HCT116 (cell line): ENCODE measurements at regions not wholly inside any gene's neighbourhood (a gene's known extent, or its start where the extent isn't known, plus 50 kb on each side); places are given as distances from the start of the nearest gene placed in this dataset.

Experiments
- ATAC-seq: fragments of 200-7000 bp; cut with Tn5 transposase; 2 replicates; pipeline ENCODE4 v1.9.1; 2020; ENCODE audit warnings: mild to moderate bottlenecking, moderate library complexity
- BruUV-seq: library from RNA; stranded (reverse); fragments of 400-500 nt; replicated peaks from 2 replicates; lab custom pipeline; 2021; lab: Mats Ljungman, UMichigan
- CTCF ChIA-PET: fragments of 300-600 bp; sonication (Branson Sonifier 250); formaldehyde crosslinking; loops from one replicate; lab custom pipeline; 2021; ENCODE audit warnings: antibody characterized with exemption; lab: Charles Lee
- POLR2A ChIA-PET: fragments of 300-600, 350-600 bp; sonication (Branson Sonifier 250); formaldehyde crosslinking; loops from one replicate; lab custom pipeline; 2021; ENCODE audit warnings: antibody characterized with exemption; lab: Charles Lee
- RAD21 ChIA-PET, 2 experiments: fragments of 300-600 bp; sonication (Branson Sonifier 250); formaldehyde crosslinking; loops; one replicate each; lab custom pipeline; 2023; ENCODE audit warnings: low total read pairs in 2 of 2; ENCODE audit not compliant: uncharacterized antibody in 2 of 2, unreplicated experiment in 2 of 2, low non-redundant PET in 1 of 2; lab: Charles Lee
- DNase-seq: peaks from one replicate; pipeline ENCODE4 v3.0.0-alpha.2; 2010; ENCODE audit warnings: low read depth, low spot score
- H2AFZ ChIP-seq: fragments of 200-600 bp; shearing (Covaris generic), sonication (generic); 2 replicates; pipeline ENCODE4 v1.6.1; 2017; ENCODE audit warnings: low read depth, mixed run types, mixed read lengths, antibody characterized with exemption, low read length; ENCODE audit not compliant: poor library complexity, severe bottlenecking
- H3K27ac ChIP-seq: 2 replicates; pipeline ENCODE4 v1.5.1; 2012; ENCODE audit warnings: low read depth, low read length
- H3K27me3 ChIP-seq: fragments of 200-600 bp; sonication (generic); 2 replicates; pipeline ENCODE4 v1.6.1; 2016; ENCODE audit warnings: mixed run types, low read length, mixed read lengths; ENCODE audit not compliant: insufficient read depth
- H3K36me3 ChIP-seq, 2 experiments: fragments of 200-500 bp in 1 of 2; fragments of 200-600 bp in 1 of 2; sonication (Bioruptor generic) in 1 of 2; sonication (generic) in 1 of 2; 2 replicates each; pipeline versions ENCODE4 v1.5.1 to v1.6.1; 2014 to 2016; ENCODE audit warnings: low read length in 2 of 2, inconsistent platforms in 1 of 2, mixed read lengths in 1 of 2, mixed run types in 1 of 2; ENCODE audit not compliant: insufficient read depth in 2 of 2, control insufficient read depth in 1 of 2
- H3K4me1 ChIP-seq, 2 experiments: fragments of 200-600 bp in 1 of 2; sonication (generic) in 1 of 2; 2 replicates each; pipeline versions ENCODE4 v1.5.1 to v1.6.1; 2012 to 2017; ENCODE audit warnings: low read length in 2 of 2, inconsistent platforms in 1 of 2, mild to moderate bottlenecking in 1 of 2, mixed read lengths in 1 of 2, mixed run types in 1 of 2, moderate library complexity in 1 of 2; ENCODE audit not compliant: insufficient read depth in 2 of 2, control insufficient read depth in 1 of 2
- H3K4me2 ChIP-seq: fragments of 200-600 bp; sonication (generic); 2 replicates; pipeline ENCODE4 v1.6.1; 2017; ENCODE audit warnings: mixed run types, low read length, mixed read lengths
- H3K4me3 ChIP-seq, 2 experiments: fragments of 200-600 bp in 1 of 2; sonication (generic) in 1 of 2; replicated peaks in 1 of 2; 2 replicates each; pipeline ENCODE4 v1.5.1; 2011 to 2016; ENCODE audit warnings: low read length in 2 of 2, control low read depth in 1 of 2, low read depth in 1 of 2, mild to moderate bottlenecking in 1 of 2, mixed read lengths in 1 of 2, mixed run types in 1 of 2
- H3K79me2 ChIP-seq: fragments of 200-600 bp; sonication (generic); 2 replicates; pipeline ENCODE4 v1.6.1; 2017; ENCODE audit warnings: mild to moderate bottlenecking, mixed run types, low read length, moderate library complexity, mixed read lengths; ENCODE audit not compliant: insufficient read depth
- H3K9ac ChIP-seq: fragments of 200-600 bp; sonication (generic); 2 replicates; pipeline ENCODE4 v1.6.1; 2016; ENCODE audit warnings: low read length, mixed read lengths
- H3K9me2 ChIP-seq: fragments of 200-600 bp; sonication (generic), shearing (Covaris generic); 2 replicates; pipeline ENCODE4 v1.6.1; 2017; ENCODE audit warnings: mixed run types, mild to moderate bottlenecking, moderate library complexity; ENCODE audit not compliant: insufficient read depth
- H3K9me3 ChIP-seq, 2 experiments: fragments of 200-500 bp in 1 of 2; fragments of 200-600 bp in 1 of 2; sonication (Bioruptor generic) in 1 of 2; sonication (generic) in 1 of 2; 2 replicates each; pipeline ENCODE4 v1.6.1; 2014 to 2017; ENCODE audit warnings: low read length in 2 of 2, mixed read lengths in 2 of 2, inconsistent platforms in 1 of 2, low read depth in 1 of 2, mild to moderate bottlenecking in 1 of 2, mixed run types in 1 of 2, moderate library complexity in 1 of 2; ENCODE audit not compliant: control insufficient read depth in 1 of 2, insufficient read depth in 1 of 2
- H4K20me1 ChIP-seq: fragments of 200-600 bp; sonication (generic), shearing (Covaris generic); 2 replicates; pipeline ENCODE4 v1.6.1; 2017; ENCODE audit warnings: mixed run types, mild to moderate bottlenecking, moderate library complexity; ENCODE audit not compliant: insufficient read depth
- ATF3 ChIP-seq: IDR thresholded peaks from 2 replicates; pipeline ENCODE4 v1.6.1; 2012
- CBX3 ChIP-seq: IDR thresholded peaks from 2 replicates; pipeline ENCODE4 v1.6.1; 2012; ENCODE audit warnings: low read depth
- ELF1 ChIP-seq: IDR thresholded peaks from 2 replicates; pipeline ENCODE4 v1.6.1; 2012; ENCODE audit warnings: low read depth, borderline replicate concordance
- EZH2 ChIP-seq: fragments of 200-600 bp; sonication (generic); IDR thresholded peaks from 2 replicates; pipeline ENCODE4 v1.6.1; 2017; ENCODE audit warnings: antibody characterized with exemption, mixed run types
- FOSL1 ChIP-seq: IDR thresholded peaks from 2 replicates; pipeline ENCODE4 v1.6.1; 2012; ENCODE audit warnings: low read depth
- JUND ChIP-seq: IDR thresholded peaks from 2 replicates; pipeline ENCODE4 v1.6.1; 2012
- MAX ChIP-seq: IDR thresholded peaks from 2 replicates; pipeline ENCODE4 v1.6.1; 2012
- POLR2A ChIP-seq: IDR thresholded peaks from 2 replicates; pipeline ENCODE4 v1.7.0; 2011; ENCODE audit warnings: borderline replicate concordance; ENCODE audit not compliant: insufficient read depth, insufficient read length; ENCODE audit errors: extremely low read depth
- POLR2AphosphoS5 ChIP-seq: IDR thresholded peaks from 2 replicates; pipeline ENCODE4 v1.6.1; 2011; ENCODE audit warnings: mild to moderate bottlenecking, low read depth, low read length, moderate library complexity
- SIN3A ChIP-seq: IDR thresholded peaks from 2 replicates; pipeline ENCODE4 v1.6.1; 2012; ENCODE audit warnings: low read depth
- SP1 ChIP-seq: IDR thresholded peaks from 2 replicates; pipeline ENCODE4 v1.6.1; 2012; ENCODE audit warnings: low read depth
- SRF ChIP-seq: IDR thresholded peaks from 2 replicates; pipeline ENCODE4 v1.6.1; 2012; ENCODE audit warnings: low read depth
- TCF7L2 ChIP-seq: IDR thresholded peaks from 2 replicates; pipeline ENCODE4 v1.7.0; 2011; ENCODE audit warnings: borderline replicate concordance, inconsistent platforms; ENCODE audit not compliant: insufficient read depth, insufficient read length; ENCODE audit errors: extremely low read depth
- YY1 ChIP-seq: IDR thresholded peaks from 2 replicates; pipeline ENCODE4 v1.6.1; 2011; ENCODE audit warnings: low read length, low read depth, moderate library complexity, mild to moderate bottlenecking; ENCODE audit not compliant: insufficient replicate concordance; ENCODE audit errors: extremely low read depth
- ZBTB33 ChIP-seq: IDR thresholded peaks from 2 replicates; pipeline ENCODE4 v1.6.1; 2011; ENCODE audit warnings: mild to moderate bottlenecking, low read length, moderate library complexity; ENCODE audit not compliant: insufficient replicate concordance; ENCODE audit errors: extremely low read depth
- ZFX ChIP-seq: fragments of 450-650 bp; IDR thresholded peaks from 2 replicates; pipeline ENCODE4 v1.6.1; 2017
- ZNF274 ChIP-seq: fragments of 200-500 bp; sonication (Bioruptor generic); IDR thresholded peaks from 2 replicates; pipeline ENCODE4 v1.6.1; 2014; ENCODE audit warnings: mild to moderate bottlenecking, low read depth, low read length, inconsistent platforms
- intact Hi-C: fragments of 100-400 bp; cut with micrococcal nuclease; formaldehyde crosslinking; loops from 2 replicates; pipeline ENCODE4 v1.10.0; 2022
- TF ChIP-seq, protein P1 (sequence below): IDR thresholded peaks from 2 replicates; pipeline ENCODE4 v1.6.1; 2012; ENCODE audit warnings: low read depth

GRCh38 chr14:30295980-30296379, 263.0 kb upstream of the G2E3 start:
- H3K4me1 ChIP-seq = no peaks in the 10 kb centered on the region
- TF ChIP-seq SP1 (no peak), ATF3 (no peak), ZBTB33 (no peak), TCF7L2 (no peak), MAX (no peak), EZH2 (no peak), JUND (no peak), YY1 (no peak), ELF1 (no peak), POLR2AphosphoS5 (no peak), SIN3A (no peak), ZFX (no peak), ZNF274 (no peak), POLR2A (no peak), SRF (no peak), FOSL1 (no peak), CBX3 (no peak)
- TF ChIP-seq, protein P1, sequence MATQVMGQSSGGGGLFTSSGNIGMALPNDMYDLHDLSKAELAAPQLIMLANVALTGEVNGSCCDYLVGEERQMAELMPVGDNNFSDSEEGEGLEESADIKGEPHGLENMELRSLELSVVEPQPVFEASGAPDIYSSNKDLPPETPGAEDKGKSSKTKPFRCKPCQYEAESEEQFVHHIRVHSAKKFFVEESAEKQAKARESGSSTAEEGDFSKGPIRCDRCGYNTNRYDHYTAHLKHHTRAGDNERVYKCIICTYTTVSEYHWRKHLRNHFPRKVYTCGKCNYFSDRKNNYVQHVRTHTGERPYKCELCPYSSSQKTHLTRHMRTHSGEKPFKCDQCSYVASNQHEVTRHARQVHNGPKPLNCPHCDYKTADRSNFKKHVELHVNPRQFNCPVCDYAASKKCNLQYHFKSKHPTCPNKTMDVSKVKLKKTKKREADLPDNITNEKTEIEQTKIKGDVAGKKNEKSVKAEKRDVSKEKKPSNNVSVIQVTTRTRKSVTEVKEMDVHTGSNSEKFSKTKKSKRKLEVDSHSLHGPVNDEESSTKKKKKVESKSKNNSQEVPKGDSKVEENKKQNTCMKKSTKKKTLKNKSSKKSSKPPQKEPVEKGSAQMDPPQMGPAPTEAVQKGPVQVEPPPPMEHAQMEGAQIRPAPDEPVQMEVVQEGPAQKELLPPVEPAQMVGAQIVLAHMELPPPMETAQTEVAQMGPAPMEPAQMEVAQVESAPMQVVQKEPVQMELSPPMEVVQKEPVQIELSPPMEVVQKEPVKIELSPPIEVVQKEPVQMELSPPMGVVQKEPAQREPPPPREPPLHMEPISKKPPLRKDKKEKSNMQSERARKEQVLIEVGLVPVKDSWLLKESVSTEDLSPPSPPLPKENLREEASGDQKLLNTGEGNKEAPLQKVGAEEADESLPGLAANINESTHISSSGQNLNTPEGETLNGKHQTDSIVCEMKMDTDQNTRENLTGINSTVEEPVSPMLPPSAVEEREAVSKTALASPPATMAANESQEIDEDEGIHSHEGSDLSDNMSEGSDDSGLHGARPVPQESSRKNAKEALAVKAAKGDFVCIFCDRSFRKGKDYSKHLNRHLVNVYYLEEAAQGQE = no peak
- BruUV-seq = no TSS peak
- POLR2A ChIA-PET = no interaction called here
- no peak overlapping the region for H2AFZ ChIP-seq
- ATAC-seq (no peak), DNase-seq (no peak)
- H3K9ac ChIP-seq = no peak overlapping the region
- H3K9me2 ChIP-seq = no peaks in the 10 kb centered on the region
- intact Hi-C loops = no loop called here
- H3K79me2 ChIP-seq = no peaks in the 10 kb centered on the region
- no peaks in the 10 kb centered on the region for H3K9me3 ChIP-seq
- CTCF ChIA-PET = no interaction called here
- no peaks in the 10 kb centered on the region for H4K20me1 ChIP-seq
- H3K27ac ChIP-seq = no peak overlapping the region
- no peaks in the 10 kb centered on the region for H3K36me3 ChIP-seq
- H3K4me2 ChIP-seq = no peak overlapping the region
- RAD21 ChIA-PET = no interaction called here
- 0 out of 2 replicates have a peak, but pooled peaks cover 4% of the 10 kb centered on the region for H3K27me3 ChIP-seq
- H3K4me3 ChIP-seq = no peak overlapping the region
